Mesenchymal stem cell (in vitro differentiated cells and primary cell): ENCODE measurements at regions not wholly inside any gene's neighbourhood (a gene's known extent, or its start where the extent isn't known, plus 50 kb on each side); places are given as distances from the start of the nearest gene placed in this dataset.

Experiments
- DNase-seq: peaks from one replicate; pipeline ENCODE4 v3.0.0-alpha.2; 2013
- H2AFZ ChIP-seq: one replicate; pipeline ENCODE4 v1.6.1; 2013; ENCODE audit warnings: low read depth, mild to moderate bottlenecking, control low read depth, inconsistent platforms, low read length, moderate library complexity
- H2AK5ac ChIP-seq: 2 replicates; pipeline ENCODE4 v1.6.1; 2013; ENCODE audit warnings: low read length, moderate library complexity, mild to moderate bottlenecking, inconsistent platforms; ENCODE audit not compliant: severe bottlenecking
- H2BK120ac ChIP-seq: one replicate; pipeline ENCODE4 v1.6.1; 2013; ENCODE audit warnings: low read depth, mild to moderate bottlenecking, inconsistent platforms, low read length, moderate library complexity
- H2BK12ac ChIP-seq, 2 experiments: one replicate each; pipeline ENCODE4 v1.6.1; 2013; ENCODE audit warnings: inconsistent platforms in 2 of 2, low read length in 2 of 2, mild to moderate bottlenecking in 2 of 2, moderate library complexity in 2 of 2, control low read depth in 1 of 2
- H2BK15ac ChIP-seq: one replicate; pipeline ENCODE4 v1.6.1; 2013; ENCODE audit warnings: mild to moderate bottlenecking, low read depth, inconsistent platforms; ENCODE audit not compliant: poor library complexity, severe bottlenecking
- H2BK5ac ChIP-seq: 2 replicates; pipeline ENCODE4 v1.6.1; 2013; ENCODE audit warnings: low read depth, mild to moderate bottlenecking, low read length, control low read depth, inconsistent platforms; ENCODE audit not compliant: poor library complexity, severe bottlenecking
- H3K14ac ChIP-seq, 2 experiments: one replicate each; pipeline ENCODE4 v1.6.1; 2013; ENCODE audit warnings: inconsistent platforms in 2 of 2, low read length in 2 of 2, control low read depth in 1 of 2, mild to moderate bottlenecking in 1 of 2, moderate library complexity in 1 of 2
- H3K18ac ChIP-seq, 2 experiments: one replicate each; pipeline ENCODE4 v1.6.1; 2013; ENCODE audit warnings: inconsistent platforms in 2 of 2, low read length in 2 of 2, control low read depth in 1 of 2, low read depth in 1 of 2, mild to moderate bottlenecking in 1 of 2
- H3K23ac ChIP-seq, 2 experiments: one replicate each; pipeline ENCODE4 v1.6.1; 2013; ENCODE audit warnings: inconsistent platforms in 2 of 2, low read length in 2 of 2, mild to moderate bottlenecking in 2 of 2, moderate library complexity in 2 of 2, control low read depth in 1 of 2
- H3K27ac ChIP-seq: 2 replicates; pipeline ENCODE4 v1.5.1; 2013; ENCODE audit warnings: mild to moderate bottlenecking, moderate library complexity, low read length, control low read depth, inconsistent platforms; ENCODE audit not compliant: poor library complexity, severe bottlenecking
- H3K27me3 ChIP-seq, 2 experiments: 2 replicates each; pipeline versions ENCODE4 v1.6.1 to v1.7.0; 2013; ENCODE audit warnings: low read length in 2 of 2, mild to moderate bottlenecking in 2 of 2, moderate library complexity in 2 of 2, control low read depth in 1 of 2, inconsistent platforms in 1 of 2; ENCODE audit not compliant: control insufficient read depth in 1 of 2, insufficient read depth in 1 of 2
- H3K36me3 ChIP-seq, 2 experiments: 2 replicates each; pipeline versions ENCODE4 v1.6.1 to v1.7.0; 2013; ENCODE audit warnings: low read length in 2 of 2, control low read depth in 1 of 2, inconsistent platforms in 1 of 2, low read depth in 1 of 2, mild to moderate bottlenecking in 1 of 2; ENCODE audit not compliant: insufficient read depth in 2 of 2, control insufficient read depth in 1 of 2
- H3K4ac ChIP-seq, 2 experiments: one replicate each; pipeline ENCODE4 v1.6.1; 2013; ENCODE audit warnings: inconsistent platforms in 2 of 2, low read length in 2 of 2, mild to moderate bottlenecking in 2 of 2, moderate library complexity in 2 of 2, control low read depth in 1 of 2, low read depth in 1 of 2
- H3K4me1 ChIP-seq: 2 replicates; pipeline ENCODE4 v1.6.1; 2013; ENCODE audit warnings: low read depth, low read length, control low read depth; ENCODE audit not compliant: control insufficient read depth, insufficient read depth
- H3K4me2 ChIP-seq: 2 replicates; pipeline ENCODE4 v1.6.1; 2013; ENCODE audit warnings: low read length, mild to moderate bottlenecking, inconsistent platforms; ENCODE audit not compliant: poor library complexity, severe bottlenecking
- H3K4me3 ChIP-seq, 2 experiments: 2 replicates each; pipeline versions ENCODE4 v1.5.1 to v1.7.0; 2013; ENCODE audit warnings: low read length in 2 of 2, mild to moderate bottlenecking in 2 of 2, control low read depth in 1 of 2, low read depth in 1 of 2; ENCODE audit not compliant: insufficient read depth in 1 of 2
- H3K79me1 ChIP-seq: replicated peaks from 2 replicates; pipeline ENCODE4 v1.6.1; 2013; ENCODE audit warnings: mild to moderate bottlenecking, control low read depth, low read length, inconsistent platforms; ENCODE audit not compliant: poor library complexity, severe bottlenecking
- H3K9ac ChIP-seq: 2 replicates; pipeline ENCODE4 v1.7.0; 2013; ENCODE audit warnings: mild to moderate bottlenecking, low read length, moderate library complexity
- H3K9me3 ChIP-seq: 2 replicates; pipeline ENCODE4 v1.7.0; 2013; ENCODE audit warnings: mild to moderate bottlenecking, low read length; ENCODE audit not compliant: control insufficient read depth
- H4K8ac ChIP-seq: one replicate; pipeline ENCODE4 v1.6.1; 2013; ENCODE audit warnings: inconsistent platforms, mild to moderate bottlenecking, low read length, moderate library complexity
- H4K91ac ChIP-seq: one replicate; pipeline ENCODE4 v1.6.1; 2013; ENCODE audit warnings: mild to moderate bottlenecking, low read length, inconsistent platforms
- WGBS: methylation state at CpG from one replicate; pipeline ENCODE4 v1.1.7; 2013; ENCODE audit warnings: mixed read lengths; 5-methylcytosine and 5-hydroxymethylcytosine counted together

DNA sequence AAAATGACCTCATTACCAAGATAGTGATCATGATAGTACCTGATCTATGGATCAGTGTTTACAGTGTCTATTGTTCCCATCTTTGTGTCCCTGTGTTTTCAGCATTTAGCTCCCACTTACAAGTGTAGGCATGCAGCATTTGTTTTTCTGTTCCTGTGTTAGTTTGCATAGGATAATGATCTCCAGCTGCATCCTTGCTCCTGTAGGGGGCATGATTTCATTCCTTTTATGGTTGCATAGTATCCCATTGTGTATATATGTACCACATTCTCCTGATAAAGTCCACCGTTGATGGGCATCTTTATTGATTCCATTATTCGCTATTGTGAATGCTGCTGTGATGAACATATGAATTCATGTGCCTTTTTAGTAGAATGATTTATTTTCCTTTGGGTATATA, 215.4 kb upstream of the NAV3 start:
- H2BK5ac ChIP-seq, result no peak overlapping the region
- H3K4ac ChIP-seq, result no peak overlapping the region
- no peaks in the 10 kb centered on the region for H3K27me3 ChIP-seq
- no peak overlapping the region for H3K4me2 ChIP-seq
- WGBS, result 97% methylated on average over 2 of the region's 2 CpGs
- H4K91ac ChIP-seq, result no peak overlapping the region
- H3K27ac ChIP-seq, result no peak overlapping the region
- H3K9me3 ChIP-seq, result peaks cover 5% of the 10 kb centered on the region
- DNase-seq, result no peak
- H3K9ac ChIP-seq, result no peak overlapping the region
- H2AK5ac ChIP-seq, result no peak overlapping the region
- no peaks in the 10 kb centered on the region for H3K79me1 ChIP-seq
- no peak overlapping the region for H2AFZ ChIP-seq
- no peak overlapping the region for H4K8ac ChIP-seq
- no peak overlapping the region for H2BK12ac ChIP-seq
- H3K23ac ChIP-seq, result no peak overlapping the region
- H3K18ac ChIP-seq, result no peak overlapping the region
- H3K4me1 ChIP-seq, result no peaks in the 10 kb centered on the region
- H2BK120ac ChIP-seq, result no peak overlapping the region
- no peak overlapping the region for H3K14ac ChIP-seq
- H3K36me3 ChIP-seq, result no peaks in the 10 kb centered on the region
- no peak overlapping the region for H3K4me3 ChIP-seq
- H2BK15ac ChIP-seq, result no peak overlapping the region

DNA sequence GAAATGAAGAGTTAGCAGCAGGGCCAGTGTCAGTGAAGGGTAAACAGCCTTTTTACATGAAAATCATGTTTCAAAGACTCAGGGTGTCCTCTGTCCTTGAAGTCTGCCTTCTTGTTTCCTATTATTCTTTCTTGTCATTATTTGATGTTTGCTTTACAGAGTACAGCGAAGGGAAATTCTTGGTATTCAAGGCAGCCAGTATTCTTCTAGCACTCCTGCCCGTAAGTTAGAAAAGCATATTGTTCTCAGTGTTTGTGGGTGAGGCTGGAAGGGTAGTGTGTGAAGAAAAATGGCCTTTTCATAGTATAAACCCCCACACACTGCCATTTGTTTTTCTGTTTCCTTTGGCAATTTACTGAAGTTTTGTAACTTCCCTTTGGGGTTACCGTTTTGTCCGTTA, 217.3 kb upstream of the NAV3 start:
- Histone ChIP-seq H2BK120ac (no peak overlapping the region), H4K8ac (no peak overlapping the region), H3K4me3 (no peak overlapping the region), H2AK5ac (no peak overlapping the region), H4K91ac (no peak overlapping the region), H3K79me1 (no peaks in the 10 kb centered on the region), H3K18ac (no peak overlapping the region), H3K14ac (no peak overlapping the region), H2AFZ (no peak overlapping the region), H3K4me1 (no peaks in the 10 kb centered on the region), H3K27ac (no peak overlapping the region), H3K4me2 (no peak overlapping the region), H3K9me3 (peaks cover 5% of the 10 kb centered on the region), H2BK5ac (no peak overlapping the region), H3K9ac (no peak overlapping the region), H3K4ac (no peak overlapping the region), H2BK15ac (no peak overlapping the region), H3K27me3 (no peaks in the 10 kb centered on the region), H3K23ac (no peak overlapping the region), H2BK12ac (no peak overlapping the region), H3K36me3 (no peaks in the 10 kb centered on the region)
- 93% methylated on average over 3 of the region's 4 CpGs for WGBS
- no peak for DNase-seq

DNA sequence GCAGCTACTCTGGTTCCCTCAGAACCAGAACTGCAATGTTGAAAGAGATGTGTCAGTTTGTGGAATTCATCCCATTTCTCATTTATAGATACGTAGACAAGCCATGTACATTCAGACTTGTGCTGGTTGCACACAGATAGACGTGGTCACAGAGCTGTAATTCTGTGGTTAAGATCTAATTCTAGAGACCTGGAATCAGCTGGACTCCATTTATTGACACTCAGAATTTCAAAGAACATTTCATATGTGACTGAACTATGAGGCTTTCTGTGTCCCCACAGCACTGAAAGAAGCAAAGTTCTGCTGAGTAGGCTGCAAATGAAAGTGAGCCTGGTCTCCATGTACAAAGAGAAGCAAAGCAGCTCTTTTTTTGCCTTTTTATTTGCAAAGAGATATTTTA, 220.2 kb upstream of the NAV3 start:
- Histone ChIP-seq H3K14ac (no peak overlapping the region), H2BK15ac (no peak overlapping the region), H3K27me3 (no peaks in the 10 kb centered on the region), H3K4me1 (no peaks in the 10 kb centered on the region), H3K79me1 (no peaks in the 10 kb centered on the region), H3K9ac (no peak overlapping the region), H3K9me3 (no peaks in the 10 kb centered on the region), H3K4ac (no peak overlapping the region), H2BK5ac (no peak overlapping the region), H4K8ac (no peak overlapping the region), H2AK5ac (no peak overlapping the region), H3K36me3 (no peaks in the 10 kb centered on the region), H3K4me2 (no peak overlapping the region), H3K4me3 (no peak overlapping the region), H2AFZ (no peak overlapping the region), H2BK120ac (no peak overlapping the region), H3K27ac (no peak overlapping the region), H3K23ac (no peak overlapping the region), H2BK12ac (no peak overlapping the region), H4K91ac (no peak overlapping the region), H3K18ac (no peak overlapping the region)
- WGBS, result 75% methylated on average over 1 of the region's 2 CpGs
- no peak for DNase-seq

DNA sequence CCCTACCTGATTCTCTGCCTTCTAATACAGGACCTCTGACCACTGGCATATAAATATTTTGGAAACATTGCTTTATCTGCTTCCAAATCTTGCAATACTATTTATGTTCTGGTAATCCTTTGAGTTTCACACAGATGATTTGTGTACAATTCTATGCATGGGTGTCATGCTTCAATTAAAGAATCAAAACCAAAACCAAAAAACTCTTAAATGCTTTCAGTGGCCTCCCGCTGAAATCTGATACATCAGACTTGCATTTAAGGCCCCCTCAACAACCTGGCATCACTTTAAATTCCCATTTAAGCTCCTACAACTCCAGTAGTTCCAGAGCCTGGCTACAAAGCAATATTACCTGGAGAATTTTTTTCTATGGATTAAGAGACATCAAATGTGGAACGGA, 221.7 kb upstream of the NAV3 start:
- Histone ChIP-seq H3K36me3 (no peaks in the 10 kb centered on the region), H3K9ac (no peak overlapping the region), H2BK5ac (no peak overlapping the region), H3K4me1 (no peaks in the 10 kb centered on the region), H3K79me1 (no peaks in the 10 kb centered on the region), H3K27ac (no peak overlapping the region), H3K14ac (no peak overlapping the region), H3K23ac (no peak overlapping the region), H3K9me3 (no peaks in the 10 kb centered on the region), H3K4me2 (no peak overlapping the region), H2BK15ac (no peak overlapping the region), H4K91ac (no peak overlapping the region), H2BK12ac (no peak overlapping the region), H3K4me3 (no peak overlapping the region), H3K18ac (no peak overlapping the region), H3K4ac (no peak overlapping the region), H2AK5ac (no peak overlapping the region), H3K27me3 (no peaks in the 10 kb centered on the region), H4K8ac (no peak overlapping the region), H2AFZ (no peak overlapping the region), H2BK120ac (no peak overlapping the region)
- DNase-seq, result no peak
- 94% methylated on average over 2 of the region's 2 CpGs for WGBS
